KOPT-K1 (cell line): ENCODE measurements at regions not wholly inside any gene's neighbourhood (a gene's known extent, or its start where the extent isn't known, plus 50 kb on each side); places are given as distances from the start of the nearest gene placed in this dataset.
"Not testable (repeated sequence)": the region's sequence is repeated elsewhere in the genome, so short reads cannot be mapped to it uniquely, and the experiment has no call there.

Experiments
- H3K27ac ChIP-seq: fragments of 200-600 bp; sonication (generic); 2 replicates; pipeline ENCODE4 v1.5.1; 2016; ENCODE audit warnings: antibody characterized with exemption, mild to moderate bottlenecking, low read depth, low read length; ENCODE audit not compliant: poor library complexity, severe bottlenecking
- H3K36me3 ChIP-seq: fragments of 200-600 bp; sonication (generic); 2 replicates; pipeline ENCODE4 v1.5.1; 2017; ENCODE audit warnings: antibody characterized with exemption, mild to moderate bottlenecking, low read length, moderate library complexity; ENCODE audit not compliant: insufficient read depth
- H3K9me3 ChIP-seq: fragments of 200-600 bp; sonication (generic); 2 replicates; pipeline ENCODE4 v1.5.1; 2017; ENCODE audit warnings: antibody characterized with exemption, low read length, mild to moderate bottlenecking; ENCODE audit not compliant: insufficient read depth, poor library complexity, severe bottlenecking

GRCh38 chr4:100023800-100024199 is 73.7 kb upstream of the H2AZ1 start:
- Histone ChIP-seq H3K36me3 (no peaks in the 10 kb centered on the region), H3K27ac (no peak overlapping the region), H3K9me3 (no peaks in the 10 kb centered on the region)

- Histone ChIP-seq H3K9me3 (no peaks in the 10 kb centered on the region), H3K27ac (no peak overlapping the region), H3K36me3 (no peaks in the 10 kb centered on the region)
Measured at GRCh38 chr4:100022792-100023222, 72.7 kb upstream of the H2AZ1 start.

- H3K36me3 ChIP-seq, result no peaks in the 10 kb centered on the region
- no peaks in the 10 kb centered on the region for H3K9me3 ChIP-seq
- no peak overlapping the region for H3K27ac ChIP-seq
Measured at GRCh38 chr4:100019821-100020220, 69.7 kb upstream of the H2AZ1 start.

DNA sequence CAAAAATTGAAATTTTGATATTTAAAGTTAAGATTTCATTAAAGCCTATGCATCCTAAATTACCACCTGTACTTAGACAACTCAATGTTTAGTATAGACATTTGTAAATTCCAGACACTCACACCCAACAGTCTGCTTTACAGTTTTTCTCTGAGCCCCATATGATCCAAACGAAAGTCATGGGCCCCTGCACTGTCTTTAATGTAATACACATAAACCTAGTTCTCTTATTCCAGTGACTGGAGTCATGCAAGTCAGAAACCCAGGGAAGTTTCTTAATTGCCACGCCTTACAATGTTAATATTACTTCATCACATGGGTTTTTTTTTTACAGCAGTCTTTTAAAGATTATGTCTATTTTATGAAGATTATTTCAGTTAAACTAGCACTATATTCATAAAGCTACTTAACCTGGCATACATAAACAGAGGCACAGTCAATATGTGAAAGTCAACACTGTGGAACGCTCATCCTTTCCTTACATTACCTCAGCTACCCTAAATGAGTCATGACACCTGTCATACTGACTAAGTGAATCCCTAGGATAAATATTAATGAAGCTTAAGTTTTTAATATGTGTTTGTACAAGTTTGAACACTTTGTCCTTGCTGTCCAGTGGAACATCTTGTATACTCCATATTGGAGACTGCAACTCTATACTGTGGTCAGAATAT is 67.7 kb upstream of the H2AZ1 start:
- no peaks in the 10 kb centered on the region for H3K36me3 ChIP-seq
- H3K27ac ChIP-seq, result no peak overlapping the region
- H3K9me3 ChIP-seq, result no peaks in the 10 kb centered on the region

DNA sequence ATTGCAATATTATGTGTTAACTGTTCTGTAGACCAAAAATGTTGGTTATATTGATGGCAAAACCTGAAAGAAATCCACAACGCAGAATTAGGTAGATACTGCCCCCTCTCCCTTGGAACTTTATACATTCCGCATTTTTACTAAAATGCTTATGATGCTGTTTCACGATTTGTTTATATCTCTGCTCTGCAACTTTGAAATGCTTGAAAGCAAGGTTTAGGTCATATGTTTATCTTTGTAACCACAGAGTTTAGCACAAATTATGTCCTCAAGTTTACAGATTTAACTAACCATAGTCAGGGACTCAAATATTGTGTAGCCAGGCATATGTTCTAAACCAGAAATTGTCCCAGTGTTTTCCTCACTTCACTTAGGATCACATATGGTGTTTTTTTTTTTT is 66.1 kb upstream of the H2AZ1 start:
- H3K27ac ChIP-seq, result no peak overlapping the region
- H3K36me3 ChIP-seq, result no peaks in the 10 kb centered on the region
- no peaks in the 10 kb centered on the region for H3K9me3 ChIP-seq

- no peaks in the 10 kb centered on the region for H3K36me3 ChIP-seq
- H3K27ac ChIP-seq, result no peak overlapping the region
- H3K9me3 ChIP-seq, result no peaks in the 10 kb centered on the region
Measured at GRCh38 chr4:100014616-100015015, 64.5 kb upstream of the H2AZ1 start.

GRCh38 chr4:100009490-100009889 is 59.4 kb upstream of the H2AZ1 start:
- H3K9me3 ChIP-seq, result no peaks in the 10 kb centered on the region
- H3K27ac ChIP-seq, result no peak overlapping the region
- no peaks in the 10 kb centered on the region for H3K36me3 ChIP-seq

DNA sequence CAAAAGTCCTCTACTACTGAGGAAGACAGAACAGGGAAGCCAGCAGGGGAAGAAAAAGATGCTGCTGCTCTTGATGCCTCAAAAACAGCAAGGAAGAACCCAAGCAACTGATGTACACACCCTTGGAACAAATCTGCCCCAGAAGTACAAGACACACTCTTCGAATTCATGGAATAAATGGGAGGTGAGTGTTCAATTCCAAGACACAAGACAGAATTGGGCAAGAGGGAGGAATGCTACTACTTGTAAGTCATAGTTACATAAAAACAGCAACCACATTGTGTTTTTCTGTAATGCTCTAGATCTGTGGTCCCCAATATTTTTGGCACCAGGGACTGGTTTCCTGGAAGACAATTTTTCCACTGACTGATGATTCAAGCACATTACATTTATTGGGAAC is 58.0 kb upstream of the H2AZ1 start:
- Histone ChIP-seq H3K36me3 (no peaks in the 10 kb centered on the region), H3K9me3 (no peaks in the 10 kb centered on the region), H3K27ac (no peak overlapping the region)

GRCh38 chr4:100006161-100006560 is 56.1 kb upstream of the H2AZ1 start:
- not testable (repeated sequence) for H3K27ac ChIP-seq, H3K9me3 ChIP-seq, H3K36me3 ChIP-seq
